B cell (primary cell): ENCODE measurements at regions not wholly inside any gene's neighbourhood (a gene's known extent, or its start where the extent isn't known, plus 50 kb on each side); places are given as distances from the start of the nearest gene placed in this dataset.

ENCODE experiments used
- ATAC-seq: fragments of 200-7000 bp; cut with Tn5 transposase; one replicate; pipeline ENCODE4 v1.10.0; 2021; ENCODE audit warnings: low read depth, mild to moderate bottlenecking, moderate number of reproducible peaks, moderate library complexity
- CTCF ChIA-PET: fragments of 350-600 bp; sonication (Branson Sonifier 250); formaldehyde crosslinking; loops from one replicate; lab custom pipeline; 2021; ENCODE audit warnings: antibody characterized with exemption, inconsistent platforms; lab: Charles Lee
- POLR2A ChIA-PET: fragments of 350-600 bp; sonication (Branson Sonifier 250); formaldehyde crosslinking; loops from one replicate; lab custom pipeline; 2021; ENCODE audit warnings: antibody characterized with exemption; lab: Charles Lee
- DNase-seq: peaks from one replicate; pipeline ENCODE4 v3.0.0; 2013
- H2AFZ ChIP-seq: 2 replicates; pipeline ENCODE4 v1.6.1; 2012; ENCODE audit warnings: mild to moderate bottlenecking, low read depth, low read length; ENCODE audit not compliant: insufficient read depth, poor library complexity, severe bottlenecking
- H3K27ac ChIP-seq, 2 donors: 1 replicate in 1 of 2; 2 replicates in 1 of 2; pipeline ENCODE4 v1.5.1; 2012 to 2013; ENCODE audit warnings: low read length in 2 of 2, mild to moderate bottlenecking in 2 of 2, moderate library complexity in 1 of 2
- H3K27me3 ChIP-seq, 4 experiments: fragments of 200-600 bp in 1 of 4; sonication (generic) in 1 of 4; replicated peaks in 1 of 4; 1 replicate in 2 of 4; 2 replicates in 2 of 4; pipeline versions ENCODE4 v1.6.1 to v1.7.0; 2013 to 2016; ENCODE audit warnings: low read length in 3 of 4, mild to moderate bottlenecking in 2 of 4, mixed read lengths in 1 of 4, moderate library complexity in 1 of 4; ENCODE audit not compliant: insufficient read depth in 4 of 4, control insufficient read depth in 3 of 4; ENCODE audit errors: control extremely low read depth in 1 of 4
- H3K36me3 ChIP-seq, 2 experiments: replicated peaks in 1 of 2; 1 replicate in 1 of 2; 2 replicates in 1 of 2; pipeline versions ENCODE4 v1.6.1 to v1.7.1; 2013; ENCODE audit warnings: low read length in 1 of 2; ENCODE audit not compliant: insufficient read depth in 2 of 2, control insufficient read depth in 1 of 2; ENCODE audit errors: control extremely low read depth in 1 of 2, extremely low read depth in 1 of 2
- H3K4me1 ChIP-seq, 2 donors: fragments of 200-600 bp in 1 of 2; sonication (generic) in 1 of 2; 1 replicate in 1 of 2; 2 replicates in 1 of 2; pipeline versions ENCODE4 v1.5.1 to v1.6.1; 2013 to 2017; ENCODE audit warnings: low read length in 2 of 2; ENCODE audit not compliant: control insufficient read depth in 2 of 2, insufficient read depth in 2 of 2
- H3K4me2 ChIP-seq: replicated peaks from 2 replicates; pipeline ENCODE3; 2012; ENCODE audit warnings: mild to moderate bottlenecking, low read depth, low read length; ENCODE audit not compliant: poor library complexity, severe bottlenecking
- H3K4me3 ChIP-seq, 5 experiments: fragments of 200-600 bp in 1 of 5; sonication (generic) in 1 of 5; 1 replicate in 3 of 5; 2 replicates in 2 of 5; pipeline versions ENCODE4 v1.5.1 to v1.7.0; 2011 to 2016; ENCODE audit warnings: low read length in 4 of 5, mild to moderate bottlenecking in 4 of 5, low read depth in 2 of 5, control low read depth in 1 of 5, moderate library complexity in 1 of 5; ENCODE audit not compliant: insufficient read depth in 1 of 5; ENCODE audit errors: control extremely low read depth in 1 of 5, extremely low read depth in 1 of 5
- H3K79me2 ChIP-seq: fragments of 200-600 bp; sonication (generic); one replicate; pipeline ENCODE4 v1.6.0; 2016; ENCODE audit warnings: low read length; ENCODE audit not compliant: control insufficient read depth, insufficient read depth
- H3K9ac ChIP-seq: fragments of 200-600 bp; sonication (generic); 2 replicates; pipeline ENCODE4 v1.6.1; 2017; ENCODE audit warnings: mild to moderate bottlenecking, low read length, moderate library complexity
- H3K9me3 ChIP-seq, 3 donors: one replicate each; pipeline versions ENCODE4 v1.6.1 to v1.7.1; 2013; ENCODE audit warnings: low read length in 2 of 3; ENCODE audit not compliant: control insufficient read depth in 2 of 3, insufficient read depth in 1 of 3; ENCODE audit errors: control extremely low read depth in 1 of 3
- H4K20me1 ChIP-seq: 2 replicates; pipeline ENCODE4 v1.6.0; 2012; ENCODE audit warnings: mild to moderate bottlenecking, low read length; ENCODE audit not compliant: insufficient read depth, control insufficient read depth, poor library complexity, severe bottlenecking
- H3K27ac Mint-ChIP-seq: one replicate; pipeline ENCODE4 v1.8.0; 2021; ENCODE audit warnings: mixed read lengths
- H3K27me3 Mint-ChIP-seq: one replicate; pipeline ENCODE4 v1.8.0; 2021; ENCODE audit warnings: mixed read lengths
- H3K4me1 Mint-ChIP-seq: one replicate; pipeline ENCODE4 v1.8.0; 2021; ENCODE audit warnings: mixed read lengths
- H3K4me3 Mint-ChIP-seq: one replicate; pipeline ENCODE4 v1.8.0; 2021; ENCODE audit warnings: mixed read lengths
- H3K9me3 Mint-ChIP-seq: one replicate; pipeline ENCODE4 v1.8.0; 2022; ENCODE audit warnings: mixed read lengths; ENCODE audit not compliant: insufficient read depth
- CTCF ChIP-seq: fragments of 200-600 bp; IDR thresholded peaks from one replicate; pipeline ENCODE4 v1.8.0; 2022; ENCODE audit warnings: antibody characterized with exemption, mild to moderate bottlenecking
- EZH2 ChIP-seq: IDR thresholded peaks from 2 replicates; pipeline ENCODE4 v1.6.1; 2012; ENCODE audit warnings: borderline replicate concordance, low read depth, mild to moderate bottlenecking, moderate library complexity, low read length; ENCODE audit not compliant: insufficient read depth, poor library complexity, severe bottlenecking
- WGBS: methylation state at CpG from one replicate; pipeline ENCODE4 v1.1.5; 2013; ENCODE audit warnings: missing lambda C conversion rate; ENCODE audit not compliant: insufficient coverage; 5-methylcytosine and 5-hydroxymethylcytosine counted together
- intact Hi-C: fragments of 100-400 bp; cut with micrococcal nuclease; formaldehyde crosslinking; loops from one replicate; pipeline ENCODE4 v1.10.0; 2022

- H3K4me2 ChIP-seq: no peak overlapping the region
- ChIA-PET CTCF (no interaction called here), POLR2A (no interaction called here)
- no peak overlapping the region for H3K9ac ChIP-seq
- no peaks in the 10 kb centered on the region for H3K36me3 ChIP-seq
- H3K4me1 ChIP-seq: no peaks in the 10 kb centered on the region
- H3K9me3 ChIP-seq: no peaks in the 10 kb centered on the region
- peaks cover 0 to 2% (median 0%) of the 10 kb centered on the region in 4 experiments for H3K27me3 ChIP-seq
- WGBS: no CpG with 5 or more reads among the region's 2 CpGs
- no peak overlapping the region for H3K27ac Mint-ChIP-seq
- DNase-seq: no peak
- H3K4me3 Mint-ChIP-seq: no peak overlapping the region
- H3K79me2 ChIP-seq: no peaks in the 10 kb centered on the region
- H3K9me3 Mint-ChIP-seq: no peaks in the 10 kb centered on the region
- TF ChIP-seq EZH2: no peak
- TF ChIP-seq CTCF: no peak
- peaks cover 8% of the 10 kb centered on the region for H3K27me3 Mint-ChIP-seq
- H3K4me1 Mint-ChIP-seq: no peaks in the 10 kb centered on the region
- H3K4me3 ChIP-seq: no peak overlapping the region
- no peak for ATAC-seq
- H3K27ac ChIP-seq: no peak overlapping the region
- no peaks in the 10 kb centered on the region for H4K20me1 ChIP-seq
- no peak overlapping the region for H2AFZ ChIP-seq
- intact Hi-C loops: no loop called here
These were observed 154.2 kb downstream of the BARHL2 start for GRCh38 chr1:90562892-90563291.

GRCh38 chr1:90561911-90562310 lies 155.2 kb downstream of the BARHL2 start:
- Mint-ChIP-seq H3K27ac (no peak overlapping the region), H3K27me3 (peaks cover 8% of the 10 kb centered on the region), H3K9me3 (no peaks in the 10 kb centered on the region), H3K4me1 (no peaks in the 10 kb centered on the region), H3K4me3 (no peak overlapping the region)
- intact Hi-C loops: no loop called here
- POLR2A ChIA-PET: no interaction called here
- ATAC-seq (no peak), DNase-seq (no peak)
- peaks cover 0 to 2% (median 0%) of the 10 kb centered on the region in 4 experiments for H3K27me3 ChIP-seq
- 100% methylated on average over 1 of the region's 3 CpGs for WGBS
- no peak overlapping the region for H3K27ac ChIP-seq
- H2AFZ ChIP-seq: no peak overlapping the region
- no peaks in the 10 kb centered on the region for H4K20me1 ChIP-seq
- H3K4me1 ChIP-seq: no peaks in the 10 kb centered on the region
- no peak overlapping the region for H3K4me3 ChIP-seq
- CTCF ChIA-PET: no interaction called here
- TF ChIP-seq CTCF: no peak
- H3K79me2 ChIP-seq: no peaks in the 10 kb centered on the region
- no peak overlapping the region for H3K9ac ChIP-seq
- H3K36me3 ChIP-seq: no peaks in the 10 kb centered on the region
- no peaks in the 10 kb centered on the region for H3K9me3 ChIP-seq
- no peak overlapping the region for H3K4me2 ChIP-seq
